ENCODE measurements at regions not wholly inside any gene's neighbourhood (a gene's known extent, or its start where the extent isn't known, plus 50 kb on each side); places are given as distances from the start of the nearest gene placed in this dataset.
"Not testable (repeated sequence)": the region's sequence is repeated elsewhere in the genome, so short reads cannot be mapped to it uniquely, and the experiment has no call there.

GRCh38 chr5:124502551-124502950, 243.9 kb downstream of the ZNF608 start:
- DNase-seq, result no peak

GRCh38 chr5:124499818-124500217, 246.6 kb downstream of the ZNF608 start:
- not testable (repeated sequence) for DNase-seq

- not testable (repeated sequence) for DNase-seq
Observed at GRCh38 chr5:124496968-124497367, 249.5 kb downstream of the ZNF608 start.

GRCh38 chr5:124494540-124495116, 251.8 kb downstream of the ZNF608 start:
- no peak for DNase-seq

DNA sequence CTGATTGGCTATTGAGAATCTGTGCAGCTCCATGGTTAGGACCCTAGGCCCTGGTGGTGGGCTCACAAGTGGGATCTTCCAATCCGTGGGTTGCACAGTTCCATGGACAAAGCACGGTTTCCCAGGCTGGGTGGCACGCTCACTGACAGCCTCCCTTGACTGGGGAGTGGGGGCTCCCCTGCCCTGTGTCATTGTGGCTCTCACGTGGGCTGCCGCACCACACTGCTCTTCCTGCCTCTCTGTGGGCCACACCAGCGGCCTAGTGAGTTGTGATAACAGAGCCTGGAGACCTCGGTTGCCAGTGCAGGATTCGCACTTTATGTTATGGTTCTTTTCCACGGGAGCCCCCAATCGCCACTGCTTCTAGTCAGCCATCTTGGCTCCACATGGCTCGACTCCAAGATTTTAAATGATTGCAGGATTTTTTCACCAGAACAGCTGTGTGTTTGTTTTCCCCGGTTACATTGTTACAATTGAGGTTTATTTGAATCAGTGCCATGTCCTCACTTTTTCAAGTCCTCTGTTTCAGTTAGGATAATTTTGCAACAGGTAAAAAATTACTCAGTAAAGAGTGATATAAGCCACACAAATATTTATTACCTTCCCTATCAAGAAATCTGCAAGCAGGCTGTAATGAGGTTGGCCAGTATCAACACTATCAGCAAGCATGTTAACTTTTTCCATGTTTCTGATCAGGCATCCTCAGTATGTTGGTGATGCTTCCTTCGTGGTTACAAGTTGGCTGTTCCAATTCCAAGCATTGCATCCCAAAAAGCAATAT, 253.8 kb downstream of the ZNF608 start:
- peak; percentile 30 for DNase-seq

DNA sequence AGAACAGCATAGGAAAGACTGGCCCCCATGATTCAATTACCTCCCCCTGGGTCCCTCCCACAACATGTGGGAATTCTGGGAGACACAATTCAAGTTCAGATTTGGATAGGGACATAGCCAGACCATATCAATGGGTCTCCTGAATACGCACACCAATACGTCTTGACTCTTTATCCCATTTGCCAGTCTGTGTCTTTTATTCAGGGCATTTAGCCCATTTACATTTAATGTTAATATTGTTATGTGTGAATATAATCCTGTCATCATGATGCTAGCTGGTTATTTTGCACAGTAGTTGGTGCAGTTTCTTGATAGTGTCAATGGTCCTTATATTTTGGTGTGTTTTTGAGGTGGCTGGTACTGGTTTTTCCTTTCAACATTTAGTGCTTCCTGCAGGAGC, 256.1 kb downstream of the ZNF608 start:
- not testable (repeated sequence) for DNase-seq

DNA sequence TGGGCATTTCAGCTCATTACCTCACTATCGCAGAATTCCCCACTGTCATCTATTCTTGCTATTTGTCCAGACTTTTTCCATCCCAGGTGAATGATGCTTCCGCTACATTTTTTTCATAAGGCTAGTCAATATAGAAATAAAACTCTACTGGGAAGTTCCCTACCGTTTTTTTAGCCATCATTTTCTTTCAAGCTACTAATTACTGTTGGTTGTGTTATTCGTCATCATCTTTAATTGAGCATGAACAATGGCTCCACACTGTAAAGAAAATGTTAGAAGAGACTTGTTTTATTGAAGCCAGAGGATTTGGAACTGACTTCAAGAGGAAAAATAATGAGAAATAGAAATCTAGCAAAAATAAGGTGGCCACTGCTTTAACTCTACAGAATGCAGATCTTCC, 265.0 kb downstream of the ZNF608 start:
- DNase-seq, result no peak

GRCh38 chr5:124480964-124481363, 265.5 kb downstream of the ZNF608 start:
- no peak for DNase-seq

- DNase-seq, result no peak
Observed at GRCh38 chr5:124480022-124480421, 266.4 kb downstream of the ZNF608 start.

DNA sequence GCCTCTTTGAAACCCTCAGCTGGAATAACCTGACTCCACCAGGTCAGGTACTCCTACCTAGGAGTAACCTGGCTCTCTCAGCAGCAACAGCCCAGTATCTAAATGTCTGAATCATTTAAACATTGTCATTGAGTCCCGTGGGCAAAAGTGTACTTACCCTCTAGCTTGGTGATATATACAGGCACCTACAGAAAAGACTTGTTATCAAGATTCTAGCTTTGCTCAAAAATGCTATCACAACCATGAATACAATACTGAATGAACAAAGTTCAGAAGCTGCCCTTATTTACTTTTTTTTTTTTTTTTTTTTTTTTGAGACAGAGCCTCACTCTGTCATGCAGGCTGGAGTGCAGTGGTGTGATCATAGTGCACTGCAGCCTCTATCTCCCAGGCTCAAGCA, 268.2 kb downstream of the ZNF608 start:
- DNase-seq, result no peak

DNA sequence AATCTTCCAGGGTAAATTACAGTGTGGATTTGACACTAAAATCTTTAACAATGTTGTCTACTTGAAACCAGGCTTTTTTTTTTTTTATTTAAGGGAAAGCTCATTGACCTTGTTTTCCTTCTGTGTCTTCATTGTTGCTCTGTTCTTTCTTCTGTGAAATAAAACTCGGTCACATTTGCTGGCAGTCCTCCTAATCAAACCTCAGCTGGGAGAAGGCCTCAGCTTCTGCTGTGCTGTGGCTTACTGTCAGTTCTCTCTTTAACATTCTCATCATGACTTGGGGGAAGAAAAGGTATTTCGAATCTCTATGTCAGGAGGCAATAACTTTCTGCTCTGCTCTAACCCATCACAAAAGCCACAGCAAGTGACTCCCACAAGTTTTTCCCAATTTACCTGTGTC, 268.9 kb downstream of the ZNF608 start:
- DNase-seq, result no peak

DNA sequence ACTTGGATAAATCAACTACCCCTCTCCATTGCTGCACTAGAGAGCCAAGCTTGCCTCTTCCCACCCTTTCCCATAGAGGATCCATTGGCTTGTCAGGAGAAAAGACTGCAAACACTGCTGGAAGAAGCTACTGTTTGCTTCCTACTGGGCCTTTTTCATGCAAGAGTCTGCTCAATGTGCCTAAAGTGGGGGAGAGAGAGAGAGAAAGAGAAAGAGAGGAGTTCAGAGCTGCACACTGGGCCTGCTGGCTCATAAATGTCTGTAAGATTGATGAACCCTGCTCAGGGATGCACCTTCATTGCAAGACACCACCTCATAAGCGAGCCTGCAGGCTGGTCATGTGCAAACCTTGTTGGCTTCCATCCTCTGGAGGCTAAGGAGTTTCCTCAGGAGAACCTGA, 269.4 kb downstream of the ZNF608 start:
- no peak for DNase-seq

DNA sequence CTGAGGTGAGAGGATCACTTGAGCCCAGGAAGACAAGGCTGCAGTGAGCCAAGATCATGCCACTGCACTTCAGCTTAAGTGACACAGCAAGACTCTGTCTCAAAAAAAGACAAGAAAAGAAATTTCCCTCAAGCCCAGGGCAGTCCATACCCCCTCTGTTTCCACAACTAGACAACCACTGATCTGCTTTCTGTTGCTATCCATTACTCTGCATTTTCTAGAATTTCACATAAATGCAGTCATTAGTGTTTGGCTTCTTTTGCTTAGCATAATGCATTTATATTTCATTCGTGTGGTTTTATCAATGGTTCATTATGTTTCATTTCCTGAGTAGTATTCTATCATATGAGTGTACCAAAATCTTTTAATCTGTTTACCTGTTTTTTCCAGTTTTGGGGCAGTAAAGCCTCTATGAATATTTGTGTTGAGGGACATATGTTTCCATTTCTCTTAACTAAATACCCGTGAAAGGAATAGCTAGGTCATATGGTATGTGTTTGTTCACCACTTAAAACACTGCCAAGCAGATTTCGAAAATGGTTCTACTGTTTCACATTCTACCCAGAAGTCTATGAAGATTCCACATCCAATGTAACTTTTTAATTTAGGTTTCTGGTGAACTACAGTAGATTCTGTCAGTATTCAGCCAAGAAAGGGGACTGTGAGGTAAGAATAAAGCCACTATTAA, 271.8 kb downstream of the ZNF608 start:
- peak; percentile 68 for DNase-seq

- no peak for DNase-seq
Observed at GRCh38 chr5:124468671-124469411, 277.6 kb downstream of the ZNF608 start.

GRCh38 chr5:124467745-124468144, 278.7 kb downstream of the ZNF608 start:
- no peak for DNase-seq

DNA sequence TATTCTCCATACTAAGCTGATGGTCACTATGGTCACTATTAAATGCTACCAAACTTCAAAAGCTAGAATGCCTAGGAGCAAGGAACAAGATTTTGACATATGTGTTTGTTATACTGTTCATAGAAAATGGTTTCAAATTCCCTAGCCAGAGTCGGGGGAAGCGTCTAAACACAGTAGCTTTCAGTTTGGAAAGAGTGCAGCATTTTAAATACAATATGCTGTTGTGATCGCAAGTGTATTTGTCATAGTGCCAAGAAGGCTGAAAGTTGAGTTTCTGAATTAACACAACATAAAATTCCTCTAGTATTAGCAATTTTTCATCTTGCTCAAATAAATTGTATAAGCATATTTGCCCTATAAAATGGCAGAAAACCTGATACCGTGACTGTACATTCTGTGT, 280.4 kb downstream of the ZNF608 start:
- no peak for DNase-seq

DNA sequence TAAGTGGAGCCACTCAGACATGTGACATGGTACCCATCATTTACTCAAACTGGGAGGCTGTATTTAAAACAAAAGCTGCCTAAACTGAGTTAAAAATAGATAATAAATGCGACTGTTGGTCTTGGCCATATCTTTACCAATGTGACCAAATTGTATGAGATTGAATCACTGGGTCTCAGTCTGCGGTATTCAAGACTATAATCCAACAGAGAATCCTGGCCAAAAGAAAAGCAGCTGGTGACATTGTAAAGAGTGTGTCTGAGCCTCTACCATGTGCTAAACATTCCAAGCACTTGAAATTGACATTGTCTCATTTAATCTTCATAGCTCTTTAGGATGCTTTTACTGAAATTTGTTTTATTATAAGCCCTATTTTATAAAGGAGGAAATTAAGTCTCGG, 282.6 kb downstream of the ZNF608 start:
- DNase-seq, result no peak

- no peak for DNase-seq
Observed at GRCh38 chr5:124462751-124463150, 283.7 kb downstream of the ZNF608 start.

DNA sequence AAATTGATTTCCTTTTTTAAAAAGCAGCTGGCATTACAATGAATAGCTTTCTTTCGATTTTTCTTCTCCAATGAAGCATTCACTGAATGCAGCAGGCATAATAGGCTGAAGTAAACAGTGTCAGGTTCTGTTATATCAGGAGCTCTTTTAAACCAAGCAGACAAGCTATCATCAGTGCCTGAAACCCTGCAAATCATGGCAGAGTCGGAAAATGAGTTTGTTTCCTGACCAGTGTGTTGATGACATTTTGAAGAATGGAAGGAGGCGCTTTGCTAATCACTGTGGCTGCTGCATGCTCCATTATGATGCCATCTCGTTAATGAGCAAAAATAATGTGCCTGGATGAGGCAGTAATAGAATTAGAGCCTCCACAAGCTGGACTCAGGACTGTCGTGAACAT, 284.5 kb downstream of the ZNF608 start:
- DNase-seq, result peak; percentile 10

DNA sequence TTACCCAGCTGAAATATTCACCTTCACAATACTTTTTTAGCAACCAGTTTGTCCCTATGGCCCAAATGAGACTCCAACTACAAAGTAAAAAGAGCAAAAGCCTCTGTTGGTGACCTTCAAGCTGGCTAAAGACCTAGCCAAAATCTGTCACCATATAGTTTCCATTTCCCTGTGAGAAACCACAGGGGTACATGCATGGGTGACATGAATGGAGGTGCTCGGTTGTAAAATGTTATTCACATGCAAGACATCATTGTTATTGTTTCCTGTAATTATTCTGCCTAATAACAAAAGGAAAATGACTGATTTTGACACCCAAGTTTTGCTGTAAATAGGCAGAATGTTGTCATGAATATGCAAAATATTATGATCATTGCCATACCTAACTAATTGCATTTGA, 285.3 kb downstream of the ZNF608 start:
- DNase-seq, result no peak

- DNase-seq, result no peak
Observed at GRCh38 chr5:124460642-124461041, 285.8 kb downstream of the ZNF608 start.

DNA sequence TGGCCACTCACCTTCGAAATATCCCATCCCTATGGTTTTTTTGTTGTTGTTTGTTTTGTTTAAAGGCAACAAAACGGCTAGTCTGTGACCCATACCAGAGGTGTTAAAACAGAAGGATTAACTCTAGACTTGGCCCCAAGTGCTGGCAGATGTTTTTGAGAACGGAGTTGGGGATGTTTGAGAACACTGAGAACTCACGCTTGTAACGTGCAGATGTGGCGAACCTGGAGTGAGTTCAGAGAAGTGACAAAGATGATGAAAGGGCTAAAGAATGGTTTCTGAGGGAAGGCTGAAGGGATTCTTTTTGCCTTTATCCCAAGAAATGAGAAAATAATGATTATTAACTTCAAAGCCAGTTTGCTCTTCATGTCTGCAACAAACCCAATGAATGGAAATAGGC, 286.5 kb downstream of the ZNF608 start:
- DNase-seq, result no peak

DNA sequence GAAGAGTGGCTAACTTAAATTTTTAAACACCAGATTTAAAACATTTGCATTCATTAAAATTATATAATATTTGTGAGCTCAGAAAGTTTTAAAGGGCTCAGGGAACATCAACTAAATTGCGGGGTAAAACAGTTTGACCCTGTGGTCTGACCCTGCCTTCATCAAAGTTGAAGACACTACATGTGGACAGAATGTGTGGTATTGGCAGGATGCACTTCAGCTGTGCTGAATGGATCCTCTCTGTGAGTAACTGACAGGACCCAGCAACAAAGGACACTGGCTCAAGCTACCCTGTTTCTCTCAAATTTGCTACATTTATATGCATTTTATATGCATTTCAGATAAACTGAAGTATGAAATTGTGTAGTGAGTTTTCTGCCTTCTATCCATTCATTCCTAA, 288.5 kb downstream of the ZNF608 start:
- no peak for DNase-seq

DNA sequence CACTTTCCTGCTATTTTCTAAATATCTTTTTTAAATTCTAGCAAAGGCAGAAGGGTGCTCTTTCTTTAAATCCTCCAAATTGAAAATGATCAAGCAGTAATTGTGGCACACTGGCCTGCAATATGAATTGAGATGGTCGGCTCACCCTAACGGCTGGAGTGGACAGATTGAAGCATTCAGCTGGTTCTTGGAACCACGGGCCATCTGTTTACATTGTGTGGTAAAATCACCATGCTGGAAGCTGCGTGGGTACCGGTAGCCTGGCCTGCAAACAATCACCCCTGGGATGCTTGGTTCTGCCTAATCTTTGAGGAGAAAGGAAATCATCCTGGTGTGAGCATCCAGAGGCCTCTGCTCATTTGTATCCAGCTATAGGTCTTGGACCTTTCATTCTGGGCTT, 289.3 kb downstream of the ZNF608 start:
- DNase-seq, result no peak
